Hepatocyte (in vitro differentiated cells): ENCODE measurements at regions not wholly inside any gene's neighbourhood (a gene's known extent, or its start where the extent isn't known, plus 50 kb on each side); places are given as distances from the start of the nearest gene placed in this dataset.

Experiments
- CTCF ChIP-seq: fragments of 200-600 bp; sonication (generic); IDR thresholded peaks from 2 replicates; pipeline ENCODE4 v1.5.1; 2016; ENCODE audit warnings: antibody characterized with exemption, mild to moderate bottlenecking; ENCODE audit not compliant: poor library complexity
- EZH2phosphoT487 ChIP-seq: fragments of 200-600 bp; sonication (generic); IDR thresholded peaks from one replicate; pipeline ENCODE4 v1.6.1; 2018; ENCODE audit warnings: antibody characterized with exemption, mild to moderate bottlenecking, low read depth, moderate library complexity; ENCODE audit not compliant: unreplicated experiment, severe bottlenecking

GRCh38 chr20:54340667-54341081 lies 132.8 kb downstream of the PFDN4 start:
- TF ChIP-seq CTCF (no peak), EZH2phosphoT487 (no peak)
